WTC11 (cell line): ENCODE measurements at regions not wholly inside any gene's neighbourhood (a gene's known extent, or its start where the extent isn't known, plus 50 kb on each side); places are given as distances from the start of the nearest gene placed in this dataset.

ENCODE experiments used
- CREB1 ChIP-seq: sonication (generic); formaldehyde crosslinking; IDR thresholded peaks from 2 replicates; pipeline ENCODE4 v1.8.0; 2023; ENCODE audit warnings: mild to moderate bottlenecking, missing genetic modification reagents
- NR3C1 ChIP-seq: sonication (generic); formaldehyde crosslinking; conservative IDR thresholded peaks from 2 replicates; pipeline ENCODE4 v1.8.1; 2023; ENCODE audit warnings: low read depth, mild to moderate bottlenecking, missing genetic modification reagents
- PRDM15 ChIP-seq: sonication (generic); formaldehyde crosslinking; IDR thresholded peaks from 2 replicates; pipeline ENCODE4 v1.8.0; 2022; ENCODE audit warnings: missing genetic modification reagents
- PREB ChIP-seq: sonication (generic); formaldehyde crosslinking; IDR thresholded peaks from 2 replicates; pipeline ENCODE4 v1.8.1; 2022; ENCODE audit warnings: mild to moderate bottlenecking, missing genetic modification reagents, moderate library complexity, borderline replicate concordance
- PRRX2 ChIP-seq: fragments of 250-450 bp; sonication (Bioruptor Pico); IDR thresholded peaks from 2 replicates; pipeline ENCODE4 v1.8.0; 2021; ENCODE audit warnings: mild to moderate bottlenecking
- TEAD4 ChIP-seq: sonication (generic); formaldehyde crosslinking; IDR thresholded peaks from 2 replicates; pipeline ENCODE4 v1.8.0; 2022; ENCODE audit warnings: mild to moderate bottlenecking, missing genetic modification reagents
- TF ChIP-seq, protein P1 (sequence below): fragments of 200-600 bp; IDR thresholded peaks from 2 replicates; pipeline ENCODE4 v1.8.0; 2022; ENCODE audit warnings: antibody characterized with exemption
- TF ChIP-seq, protein P2 (sequence below): sonication (generic); formaldehyde crosslinking; IDR thresholded peaks from 2 replicates; pipeline ENCODE4 v1.8.0; 2023; ENCODE audit warnings: missing genetic modification reagents
- TF ChIP-seq, protein P3 (sequence below): sonication (generic); formaldehyde crosslinking; IDR thresholded peaks from 2 replicates; pipeline ENCODE4 v1.8.1; 2023; ENCODE audit warnings: mild to moderate bottlenecking, moderate library complexity, missing genetic modification reagents
- TF ChIP-seq, protein P4 (sequence below): sonication (generic); formaldehyde crosslinking; IDR thresholded peaks from 2 replicates; pipeline ENCODE4 v1.8.1; 2023; ENCODE audit warnings: mild to moderate bottlenecking, missing genetic modification reagents, moderate library complexity

- TF ChIP-seq NR3C1 (CRISPR knock-in tag) (no peak), CREB1 (CRISPR knock-in tag) (no peak), PREB (CRISPR knock-in tag) (no peak), PRRX2 (CRISPR knock-in tag) (no peak), TEAD4 (CRISPR knock-in tag) (no peak), PRDM15 (CRISPR knock-in tag) (no peak)
- TF ChIP-seq, protein P1, sequence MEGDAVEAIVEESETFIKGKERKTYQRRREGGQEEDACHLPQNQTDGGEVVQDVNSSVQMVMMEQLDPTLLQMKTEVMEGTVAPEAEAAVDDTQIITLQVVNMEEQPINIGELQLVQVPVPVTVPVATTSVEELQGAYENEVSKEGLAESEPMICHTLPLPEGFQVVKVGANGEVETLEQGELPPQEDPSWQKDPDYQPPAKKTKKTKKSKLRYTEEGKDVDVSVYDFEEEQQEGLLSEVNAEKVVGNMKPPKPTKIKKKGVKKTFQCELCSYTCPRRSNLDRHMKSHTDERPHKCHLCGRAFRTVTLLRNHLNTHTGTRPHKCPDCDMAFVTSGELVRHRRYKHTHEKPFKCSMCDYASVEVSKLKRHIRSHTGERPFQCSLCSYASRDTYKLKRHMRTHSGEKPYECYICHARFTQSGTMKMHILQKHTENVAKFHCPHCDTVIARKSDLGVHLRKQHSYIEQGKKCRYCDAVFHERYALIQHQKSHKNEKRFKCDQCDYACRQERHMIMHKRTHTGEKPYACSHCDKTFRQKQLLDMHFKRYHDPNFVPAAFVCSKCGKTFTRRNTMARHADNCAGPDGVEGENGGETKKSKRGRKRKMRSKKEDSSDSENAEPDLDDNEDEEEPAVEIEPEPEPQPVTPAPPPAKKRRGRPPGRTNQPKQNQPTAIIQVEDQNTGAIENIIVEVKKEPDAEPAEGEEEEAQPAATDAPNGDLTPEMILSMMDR = no peak
- TF ChIP-seq, protein P2, sequence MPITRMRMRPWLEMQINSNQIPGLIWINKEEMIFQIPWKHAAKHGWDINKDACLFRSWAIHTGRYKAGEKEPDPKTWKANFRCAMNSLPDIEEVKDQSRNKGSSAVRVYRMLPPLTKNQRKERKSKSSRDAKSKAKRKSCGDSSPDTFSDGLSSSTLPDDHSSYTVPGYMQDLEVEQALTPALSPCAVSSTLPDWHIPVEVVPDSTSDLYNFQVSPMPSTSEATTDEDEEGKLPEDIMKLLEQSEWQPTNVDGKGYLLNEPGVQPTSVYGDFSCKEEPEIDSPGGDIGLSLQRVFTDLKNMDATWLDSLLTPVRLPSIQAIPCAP (CRISPR knock-in tag) = no peak
- TF ChIP-seq, protein P3, sequence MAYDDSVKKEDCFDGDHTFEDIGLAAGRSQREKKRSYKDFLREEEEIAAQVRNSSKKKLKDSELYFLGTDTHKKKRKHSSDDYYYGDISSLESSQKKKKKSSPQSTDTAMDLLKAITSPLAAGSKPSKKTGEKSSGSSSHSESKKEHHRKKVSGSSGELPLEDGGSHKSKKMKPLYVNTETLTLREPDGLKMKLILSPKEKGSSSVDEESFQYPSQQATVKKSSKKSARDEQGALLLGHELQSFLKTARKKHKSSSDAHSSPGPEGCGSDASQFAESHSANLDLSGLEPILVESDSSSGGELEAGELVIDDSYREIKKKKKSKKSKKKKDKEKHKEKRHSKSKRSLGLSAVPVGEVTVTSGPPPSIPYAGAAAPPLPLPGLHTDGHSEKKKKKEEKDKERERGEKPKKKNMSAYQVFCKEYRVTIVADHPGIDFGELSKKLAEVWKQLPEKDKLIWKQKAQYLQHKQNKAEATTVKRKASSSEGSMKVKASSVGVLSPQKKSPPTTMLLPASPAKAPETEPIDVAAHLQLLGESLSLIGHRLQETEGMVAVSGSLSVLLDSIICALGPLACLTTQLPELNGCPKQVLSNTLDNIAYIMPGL (CRISPR knock-in tag) = no peak
- TF ChIP-seq, protein P4, sequence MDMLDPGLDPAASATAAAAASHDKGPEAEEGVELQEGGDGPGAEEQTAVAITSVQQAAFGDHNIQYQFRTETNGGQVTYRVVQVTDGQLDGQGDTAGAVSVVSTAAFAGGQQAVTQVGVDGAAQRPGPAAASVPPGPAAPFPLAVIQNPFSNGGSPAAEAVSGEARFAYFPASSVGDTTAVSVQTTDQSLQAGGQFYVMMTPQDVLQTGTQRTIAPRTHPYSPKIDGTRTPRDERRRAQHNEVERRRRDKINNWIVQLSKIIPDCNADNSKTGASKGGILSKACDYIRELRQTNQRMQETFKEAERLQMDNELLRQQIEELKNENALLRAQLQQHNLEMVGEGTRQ (CRISPR knock-in tag) = no peak
Observed at GRCh38 chr10:63744060-63744941, 223.1 kb downstream of the REEP3 start.
